ENCODE measurements at regions not wholly inside any gene's neighbourhood (a gene's known extent, or its start where the extent isn't known, plus 50 kb on each side); places are given as distances from the start of the nearest gene placed in this dataset.

DNA sequence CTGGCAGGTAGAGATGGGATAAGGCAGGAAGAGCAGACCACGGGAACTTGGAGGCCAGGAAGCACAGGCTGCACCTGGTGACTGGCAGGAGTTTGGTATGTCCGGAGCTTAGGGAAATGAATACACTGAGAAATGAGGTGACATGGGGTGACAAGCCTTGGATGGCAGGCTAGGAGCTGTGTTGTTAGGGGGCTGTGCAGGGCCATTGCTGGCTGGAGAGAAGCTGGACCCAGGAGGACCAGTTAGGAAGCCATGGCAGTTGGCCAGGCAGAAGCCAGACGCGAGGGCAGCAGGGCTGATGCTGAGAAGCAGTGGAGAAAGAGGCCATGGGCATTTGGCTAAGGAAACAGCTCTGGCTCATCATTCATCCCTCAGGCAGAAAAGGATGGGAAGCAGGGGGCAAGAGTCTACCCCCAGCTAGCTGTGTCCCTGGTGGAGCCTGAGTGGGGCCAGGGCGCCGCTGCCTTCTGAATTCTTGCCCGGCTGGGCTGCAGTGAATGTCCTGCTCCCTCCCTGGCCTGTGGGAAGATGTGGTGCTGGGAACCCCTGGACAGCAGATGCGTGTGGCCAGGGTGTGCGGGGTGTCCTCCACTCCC is 255.8 kb downstream of the FAM43A start:
- Histone ChIP-seq H3K4me2 (replicated peaks; ENCODE audit: low read depth, low read length, poor library complexity, severe bottlenecking) (no peak overlapping the region), H3K27me3 (replicated peaks in 1 of 4; ENCODE audit: control extremely low read depth in 1 of 4, control insufficient read depth in 3 of 4, insufficient read depth in 4 of 4, low read length in 3 of 4) (no peaks in the 10 kb centered on the region), H3K27ac (ENCODE audit: low read length in 2 of 2) (no peak overlapping the region), H3K4me3 (ENCODE audit: control extremely low read depth in 1 of 5, extremely low read depth in 1 of 5, insufficient read depth in 1 of 5, low read depth in 2 of 5, low read length in 4 of 5) (no peak overlapping the region), H2AFZ (ENCODE audit: insufficient read depth, low read depth, low read length, poor library complexity, severe bottlenecking) (no peak overlapping the region), H3K36me3 (replicated peaks in 1 of 2; ENCODE audit: control extremely low read depth in 1 of 2, control insufficient read depth in 1 of 2, extremely low read depth in 1 of 2, insufficient read depth in 2 of 2, low read length in 1 of 2) (no peaks in the 10 kb centered on the region), H3K9me3 (ENCODE audit: control extremely low read depth in 1 of 3, control insufficient read depth in 2 of 3, insufficient read depth in 1 of 3, low read length in 2 of 3) (no peaks in the 10 kb centered on the region), H3K79me2 (ENCODE audit: control insufficient read depth, insufficient read depth, low read length) (no peaks in the 10 kb centered on the region), H3K9ac (ENCODE audit: low read length) (no peak overlapping the region), H3K4me1 (ENCODE audit: control insufficient read depth in 2 of 2, insufficient read depth in 2 of 2, low read length in 2 of 2) (peaks cover 18 to 26% of the 10 kb centered on the region in 2 donors), H4K20me1 (ENCODE audit: control insufficient read depth, insufficient read depth, low read length, poor library complexity, severe bottlenecking) (no peaks in the 10 kb centered on the region)
- Mint-ChIP-seq H3K4me3 (peak overlapping the region; percentile 1), H3K4me1 (peaks cover 26% of the 10 kb centered on the region), H3K9me3 (ENCODE audit: insufficient read depth) (peaks cover 3% of the 10 kb centered on the region), H3K27me3 (peaks cover 14% of the 10 kb centered on the region), H3K27ac (no peak overlapping the region)
- WGBS (ENCODE audit: insufficient coverage), result 95% methylated on average over 7 of the region's 9 CpGs
- DNase-seq (no peak), ATAC-seq (ENCODE audit: low read depth) (no peak)
- TF ChIP-seq EZH2 (IDR thresholded peaks at IDR 0.05; ENCODE audit: borderline replicate concordance, insufficient read depth, low read depth, low read length, poor library complexity, severe bottlenecking) (no peak), CTCF (IDR thresholded peaks at IDR 0.05) (no peak)
- ChIA-PET POLR2A (no interaction called here), CTCF (interaction anchor here (1.1 kb wide), 1 partner anchor 259 kb away, joined by 4 read pairs; no protein-coding TSS in a partner anchor)
- intact Hi-C loops (cut with micrococcal nuclease), result no loop called here

GRCh38 chr3:194941956-194942511 is 256.4 kb downstream of the FAM43A start:
- Histone ChIP-seq H3K27me3 (replicated peaks in 1 of 4; ENCODE audit: control extremely low read depth in 1 of 4, control insufficient read depth in 3 of 4, insufficient read depth in 4 of 4, low read length in 3 of 4) (no peaks in the 10 kb centered on the region), H3K4me3 (ENCODE audit: control extremely low read depth in 1 of 5, extremely low read depth in 1 of 5, insufficient read depth in 1 of 5, low read depth in 2 of 5, low read length in 4 of 5) (no peak overlapping the region), H3K4me2 (replicated peaks; ENCODE audit: low read depth, low read length, poor library complexity, severe bottlenecking) (peak overlapping the region; percentile 22), H2AFZ (ENCODE audit: insufficient read depth, low read depth, low read length, poor library complexity, severe bottlenecking) (no peak overlapping the region), H3K27ac (ENCODE audit: low read length in 2 of 2) (no peak overlapping the region), H3K36me3 (replicated peaks in 1 of 2; ENCODE audit: control extremely low read depth in 1 of 2, control insufficient read depth in 1 of 2, extremely low read depth in 1 of 2, insufficient read depth in 2 of 2, low read length in 1 of 2) (no peaks in the 10 kb centered on the region), H3K9me3 (ENCODE audit: control extremely low read depth in 1 of 3, control insufficient read depth in 2 of 3, insufficient read depth in 1 of 3, low read length in 2 of 3) (peaks cover 0 to under 1% (median 0%) of the 10 kb centered on the region in 3 donors), H3K9ac (ENCODE audit: low read length) (no peak overlapping the region), H4K20me1 (ENCODE audit: control insufficient read depth, insufficient read depth, low read length, poor library complexity, severe bottlenecking) (no peaks in the 10 kb centered on the region), H3K79me2 (ENCODE audit: control insufficient read depth, insufficient read depth, low read length) (no peaks in the 10 kb centered on the region), H3K4me1 (ENCODE audit: control insufficient read depth in 2 of 2, insufficient read depth in 2 of 2, low read length in 2 of 2) (peaks cover 18 to 26% of the 10 kb centered on the region in 2 donors)
- DNase-seq (no peak), ATAC-seq (ENCODE audit: low read depth) (no peak)
- Mint-ChIP-seq H3K4me1 (peaks cover 26% of the 10 kb centered on the region), H3K27ac (no peak overlapping the region), H3K27me3 (peaks cover 14% of the 10 kb centered on the region), H3K4me3 (no peak overlapping the region), H3K9me3 (ENCODE audit: insufficient read depth) (peaks cover 3% of the 10 kb centered on the region)
- POLR2A ChIA-PET, result no interaction called here
- CTCF ChIA-PET, result interaction anchor here (1.1 kb wide), 2 partner anchors 260 kb away, joined by 3 to 4 read pairs; no protein-coding TSS in a partner anchor
- WGBS (ENCODE audit: insufficient coverage), result 88% methylated on average over 4 of the region's 9 CpGs
- TF ChIP-seq CTCF (IDR thresholded peaks at IDR 0.05), result no peak
- no peak for TF ChIP-seq EZH2 (IDR thresholded peaks at IDR 0.05; ENCODE audit: borderline replicate concordance, insufficient read depth, low read depth, low read length, poor library complexity, severe bottlenecking)
- intact Hi-C loops (cut with micrococcal nuclease), result no loop called here

Measured in B cell (primary cell).